Liver (tissue), 8 donors: ENCODE measurements at regions not wholly inside any gene's neighbourhood (a gene's known extent, or its start where the extent isn't known, plus 50 kb on each side); places are given as distances from the start of the nearest gene placed in this dataset.

ENCODE experiments used
- DNase-seq: peaks from one replicate; pipeline ENCODE4 v3.0.0-alpha.2; 2017; ENCODE audit warnings: low spot score
- H3K27ac ChIP-seq, 2 donors: one replicate each; pipeline ENCODE4 v1.7.0; 2013; ENCODE audit warnings: inconsistent platforms in 2 of 2, low read length in 2 of 2, control low read depth in 1 of 2, low read depth in 1 of 2, mild to moderate bottlenecking in 1 of 2
- H3K27me3 ChIP-seq, 4 donors: one replicate each; pipeline versions ENCODE4 v1.6.1 to v1.7.0; 2013; ENCODE audit warnings: low read length in 3 of 4, inconsistent platforms in 1 of 4, mild to moderate bottlenecking in 1 of 4, moderate library complexity in 1 of 4; ENCODE audit not compliant: control insufficient read depth in 4 of 4, insufficient read depth in 4 of 4
- H3K36me3 ChIP-seq, 4 donors: one replicate each; pipeline versions ENCODE4 v1.6.1 to v1.7.0; 2013; ENCODE audit warnings: low read length in 3 of 4, mild to moderate bottlenecking in 3 of 4, low read depth in 1 of 4, moderate library complexity in 1 of 4; ENCODE audit not compliant: control insufficient read depth in 4 of 4, insufficient read depth in 3 of 4
- H3K4me1 ChIP-seq, 4 donors: one replicate each; pipeline versions ENCODE4 v1.6.1 to v1.7.0; 2013; ENCODE audit warnings: low read length in 3 of 4, mild to moderate bottlenecking in 3 of 4, moderate library complexity in 1 of 4; ENCODE audit not compliant: control insufficient read depth in 4 of 4, insufficient read depth in 4 of 4
- H3K4me3 ChIP-seq, 3 donors: one replicate each; pipeline versions ENCODE4 v1.6.1 to v1.7.0; 2013; ENCODE audit warnings: low read length in 3 of 3, control low read depth in 1 of 3, low read depth in 1 of 3, mild to moderate bottlenecking in 1 of 3
- H3K9ac ChIP-seq, 2 donors: one replicate each; pipeline ENCODE4 v1.7.0; 2013; ENCODE audit warnings: low read length in 2 of 2, mild to moderate bottlenecking in 2 of 2, moderate library complexity in 2 of 2, control low read depth in 1 of 2, low read depth in 1 of 2
- H3K9me3 ChIP-seq, 4 donors: one replicate each; pipeline versions ENCODE4 v1.6.1 to v1.7.0; 2013; ENCODE audit warnings: low read length in 3 of 4; ENCODE audit not compliant: control insufficient read depth in 4 of 4
- EGR1 ChIP-seq, 2 donors: IDR thresholded peaks; 2 replicates each; pipeline ENCODE4 v1.6.1; 2016 to 2018; ENCODE audit warnings: antibody characterized with exemption in 2 of 2, low read depth in 2 of 2
- FOXA1 ChIP-seq: IDR thresholded peaks from 2 replicates; pipeline ENCODE4 v1.6.1; 2016; ENCODE audit warnings: antibody characterized with exemption
- FOXA2 ChIP-seq: IDR thresholded peaks from 2 replicates; pipeline ENCODE4 v1.6.1; 2016; ENCODE audit warnings: antibody characterized with exemption
- GABPA ChIP-seq, 2 donors: IDR thresholded peaks in 1 of 2; conservative IDR thresholded peaks in 1 of 2; 2 replicates each; pipeline ENCODE4 v1.6.1; 2016; ENCODE audit warnings: antibody characterized with exemption in 2 of 2, mild to moderate bottlenecking in 1 of 2, moderate library complexity in 1 of 2
- HNF4A ChIP-seq, 2 donors: conservative IDR thresholded peaks; 2 replicates each; pipeline ENCODE4 v1.6.1; 2016; ENCODE audit warnings: antibody characterized with exemption in 2 of 2, mild to moderate bottlenecking in 2 of 2
- JUND ChIP-seq, 2 donors: IDR thresholded peaks; 2 replicates each; pipeline ENCODE4 v1.6.1; 2016; ENCODE audit warnings: antibody characterized with exemption in 2 of 2
- NR2F2 ChIP-seq: IDR thresholded peaks from 2 replicates; pipeline ENCODE4 v1.6.1; 2016; ENCODE audit warnings: antibody characterized with exemption
- RAD21 ChIP-seq, 2 donors: IDR thresholded peaks; 2 replicates each; pipeline ENCODE4 v1.6.1; 2016; ENCODE audit warnings: antibody characterized with exemption in 2 of 2, mild to moderate bottlenecking in 2 of 2
- RXRA ChIP-seq, 2 donors: IDR thresholded peaks; 2 replicates each; pipeline ENCODE4 v1.6.1; 2017 to 2018; ENCODE audit warnings: antibody characterized with exemption in 2 of 2, mild to moderate bottlenecking in 1 of 2
- SP1 ChIP-seq: IDR thresholded peaks from 2 replicates; pipeline ENCODE4 v1.6.1; 2018; ENCODE audit warnings: antibody characterized with exemption, mild to moderate bottlenecking
- TAF1 ChIP-seq: conservative IDR thresholded peaks from 2 replicates; pipeline ENCODE4 v1.6.1; 2016; ENCODE audit warnings: antibody characterized with exemption, mild to moderate bottlenecking
- YY1 ChIP-seq: IDR thresholded peaks from 2 replicates; pipeline ENCODE4 v1.6.1; 2016; ENCODE audit warnings: antibody characterized with exemption, mild to moderate bottlenecking
- WGBS: extraction: QIAGEN DNeasy Blood & Tissue Kit; methylation state at CpG from one replicate; pipeline ENCODE4 v1.1.7; 2013; 5-methylcytosine and 5-hydroxymethylcytosine counted together
- TF ChIP-seq, protein P1 (sequence below): IDR thresholded peaks from 2 replicates; pipeline ENCODE4 v1.6.1; 2016; ENCODE audit warnings: antibody characterized with exemption
- TF ChIP-seq, protein P2 (sequence below): IDR thresholded peaks from 2 replicates; pipeline ENCODE4 v1.6.1; 2016; ENCODE audit warnings: antibody characterized with exemption
- TF ChIP-seq, protein P3 (sequence below): IDR thresholded peaks from 2 replicates; pipeline ENCODE4 v1.6.1; 2016; ENCODE audit warnings: antibody characterized with exemption
- TF ChIP-seq, protein P4 (sequence below): IDR thresholded peaks from 2 replicates; pipeline ENCODE4 v1.6.1; 2016; ENCODE audit warnings: antibody characterized with exemption, mild to moderate bottlenecking
- TF ChIP-seq, protein P5 (sequence below): fragments of 150-350 bp; IDR thresholded peaks from 2 replicates; pipeline ENCODE4 v1.5.1; 2017; ENCODE audit warnings: improper control_type of control experiment, low read depth, low read length; ENCODE audit not compliant: missing input control
- donor health status: healthy.
- donor health status: healthy.
- donor health status: healthy.
- donor health status: healthy.
- donor health status: healthy.

DNA sequence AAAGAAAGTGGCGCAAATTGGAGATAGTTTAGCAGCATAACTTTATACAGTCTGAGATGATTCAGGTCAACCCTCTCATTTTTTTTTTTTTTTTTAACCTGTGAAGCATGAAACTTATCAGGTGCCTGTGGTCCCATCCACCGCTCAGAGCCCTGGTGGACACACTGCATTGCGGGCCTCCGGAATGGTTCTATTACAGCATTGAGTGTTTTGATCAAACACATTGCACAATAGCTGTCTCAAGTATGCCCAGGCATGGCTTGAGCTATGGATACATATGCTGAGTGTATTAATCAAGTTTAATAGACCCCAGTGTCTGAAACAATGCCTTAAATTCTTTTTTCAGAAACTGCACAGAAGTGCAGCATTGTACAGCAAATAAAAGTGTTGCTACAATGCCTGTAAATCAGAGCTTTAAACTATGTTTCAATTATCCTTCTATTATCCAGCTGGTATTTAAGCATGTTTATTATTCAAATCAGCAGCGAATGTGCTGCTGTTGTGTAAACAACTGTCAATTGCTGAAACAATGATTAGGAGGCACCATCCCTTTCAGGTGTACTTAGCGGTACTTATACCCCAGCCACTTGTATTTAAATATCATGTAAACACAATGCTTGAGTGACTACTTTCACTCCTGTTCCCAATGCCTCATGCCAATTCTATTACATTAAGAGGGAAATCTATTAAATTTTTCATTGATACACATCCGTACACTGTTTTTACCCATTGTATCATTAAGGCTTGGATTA, 456.6 kb downstream of the RPS6KC1 start (continued):
- TF ChIP-seq, protein P1, sequence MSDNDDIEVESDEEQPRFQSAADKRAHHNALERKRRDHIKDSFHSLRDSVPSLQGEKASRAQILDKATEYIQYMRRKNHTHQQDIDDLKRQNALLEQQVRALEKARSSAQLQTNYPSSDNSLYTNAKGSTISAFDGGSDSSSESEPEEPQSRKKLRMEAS = no peak
- no peak for TF ChIP-seq SP1
- TF ChIP-seq FOXA1 = no peak
- TF ChIP-seq, protein P2, sequence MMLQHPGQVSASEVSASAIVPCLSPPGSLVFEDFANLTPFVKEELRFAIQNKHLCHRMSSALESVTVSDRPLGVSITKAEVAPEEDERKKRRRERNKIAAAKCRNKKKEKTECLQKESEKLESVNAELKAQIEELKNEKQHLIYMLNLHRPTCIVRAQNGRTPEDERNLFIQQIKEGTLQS = no peak

DNA sequence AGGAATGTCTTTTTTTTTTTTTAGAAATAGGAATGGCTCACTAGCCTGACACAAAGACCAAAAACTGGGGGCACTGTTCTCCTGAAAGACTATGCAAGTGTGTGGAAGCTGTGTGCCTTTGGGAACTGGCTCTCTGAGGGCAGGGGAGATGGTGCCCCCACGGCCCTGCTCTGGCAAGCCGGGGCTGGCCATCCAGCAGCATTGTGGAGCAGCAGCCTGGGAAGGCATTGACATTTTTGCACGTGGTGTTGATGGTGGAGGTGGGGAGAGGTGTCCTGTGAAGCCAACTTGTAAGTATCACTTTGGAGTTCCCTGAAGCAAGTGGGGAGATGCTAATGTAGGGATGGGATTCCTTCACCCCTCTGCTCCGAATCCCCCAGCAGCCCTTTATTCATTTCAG, 460.1 kb downstream of the RPS6KC1 start:
- Histone ChIP-seq H3K9me3 (no peaks in the 10 kb centered on the region), H3K4me3 (no peak overlapping the region), H3K27ac (no peak overlapping the region), H3K27me3 (peaks cover 0 to 3% (median 0%) of the 10 kb centered on the region in 4 donors), H3K36me3 (no peaks in the 10 kb centered on the region), H3K9ac (no peak overlapping the region), H3K4me1 (no peaks in the 10 kb centered on the region)
- DNase-seq = no peak
- TF ChIP-seq, protein P3, sequence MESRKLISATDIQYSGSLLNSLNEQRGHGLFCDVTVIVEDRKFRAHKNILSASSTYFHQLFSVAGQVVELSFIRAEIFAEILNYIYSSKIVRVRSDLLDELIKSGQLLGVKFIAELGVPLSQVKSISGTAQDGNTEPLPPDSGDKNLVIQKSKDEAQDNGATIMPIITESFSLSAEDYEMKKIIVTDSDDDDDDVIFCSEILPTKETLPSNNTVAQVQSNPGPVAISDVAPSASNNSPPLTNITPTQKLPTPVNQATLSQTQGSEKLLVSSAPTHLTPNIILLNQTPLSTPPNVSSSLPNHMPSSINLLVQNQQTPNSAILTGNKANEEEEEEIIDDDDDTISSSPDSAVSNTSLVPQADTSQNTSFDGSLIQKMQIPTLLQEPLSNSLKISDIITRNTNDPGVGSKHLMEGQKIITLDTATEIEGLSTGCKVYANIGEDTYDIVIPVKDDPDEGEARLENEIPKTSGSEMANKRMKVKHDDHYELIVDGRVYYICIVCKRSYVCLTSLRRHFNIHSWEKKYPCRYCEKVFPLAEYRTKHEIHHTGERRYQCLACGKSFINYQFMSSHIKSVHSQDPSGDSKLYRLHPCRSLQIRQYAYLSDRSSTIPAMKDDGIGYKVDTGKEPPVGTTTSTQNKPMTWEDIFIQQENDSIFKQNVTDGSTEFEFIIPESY = no peak
- no peak for TF ChIP-seq RXRA (IDR thresholded peaks at IDR 0.05)
- TF ChIP-seq, protein P2 = no peak
- TF ChIP-seq, protein P4, sequence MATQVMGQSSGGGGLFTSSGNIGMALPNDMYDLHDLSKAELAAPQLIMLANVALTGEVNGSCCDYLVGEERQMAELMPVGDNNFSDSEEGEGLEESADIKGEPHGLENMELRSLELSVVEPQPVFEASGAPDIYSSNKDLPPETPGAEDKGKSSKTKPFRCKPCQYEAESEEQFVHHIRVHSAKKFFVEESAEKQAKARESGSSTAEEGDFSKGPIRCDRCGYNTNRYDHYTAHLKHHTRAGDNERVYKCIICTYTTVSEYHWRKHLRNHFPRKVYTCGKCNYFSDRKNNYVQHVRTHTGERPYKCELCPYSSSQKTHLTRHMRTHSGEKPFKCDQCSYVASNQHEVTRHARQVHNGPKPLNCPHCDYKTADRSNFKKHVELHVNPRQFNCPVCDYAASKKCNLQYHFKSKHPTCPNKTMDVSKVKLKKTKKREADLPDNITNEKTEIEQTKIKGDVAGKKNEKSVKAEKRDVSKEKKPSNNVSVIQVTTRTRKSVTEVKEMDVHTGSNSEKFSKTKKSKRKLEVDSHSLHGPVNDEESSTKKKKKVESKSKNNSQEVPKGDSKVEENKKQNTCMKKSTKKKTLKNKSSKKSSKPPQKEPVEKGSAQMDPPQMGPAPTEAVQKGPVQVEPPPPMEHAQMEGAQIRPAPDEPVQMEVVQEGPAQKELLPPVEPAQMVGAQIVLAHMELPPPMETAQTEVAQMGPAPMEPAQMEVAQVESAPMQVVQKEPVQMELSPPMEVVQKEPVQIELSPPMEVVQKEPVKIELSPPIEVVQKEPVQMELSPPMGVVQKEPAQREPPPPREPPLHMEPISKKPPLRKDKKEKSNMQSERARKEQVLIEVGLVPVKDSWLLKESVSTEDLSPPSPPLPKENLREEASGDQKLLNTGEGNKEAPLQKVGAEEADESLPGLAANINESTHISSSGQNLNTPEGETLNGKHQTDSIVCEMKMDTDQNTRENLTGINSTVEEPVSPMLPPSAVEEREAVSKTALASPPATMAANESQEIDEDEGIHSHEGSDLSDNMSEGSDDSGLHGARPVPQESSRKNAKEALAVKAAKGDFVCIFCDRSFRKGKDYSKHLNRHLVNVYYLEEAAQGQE = no peak
- no peak for TF ChIP-seq GABPA (IDR thresholded peaks at IDR 0.05 in 1 of 2, conservative IDR thresholded peaks at IDR 0.05 in 1 of 2)
- TF ChIP-seq SP1 = no peak
- no peak for TF ChIP-seq EGR1 (IDR thresholded peaks at IDR 0.05; ENCODE audit: low read depth in 2 of 2)
- TF ChIP-seq, protein P5, sequence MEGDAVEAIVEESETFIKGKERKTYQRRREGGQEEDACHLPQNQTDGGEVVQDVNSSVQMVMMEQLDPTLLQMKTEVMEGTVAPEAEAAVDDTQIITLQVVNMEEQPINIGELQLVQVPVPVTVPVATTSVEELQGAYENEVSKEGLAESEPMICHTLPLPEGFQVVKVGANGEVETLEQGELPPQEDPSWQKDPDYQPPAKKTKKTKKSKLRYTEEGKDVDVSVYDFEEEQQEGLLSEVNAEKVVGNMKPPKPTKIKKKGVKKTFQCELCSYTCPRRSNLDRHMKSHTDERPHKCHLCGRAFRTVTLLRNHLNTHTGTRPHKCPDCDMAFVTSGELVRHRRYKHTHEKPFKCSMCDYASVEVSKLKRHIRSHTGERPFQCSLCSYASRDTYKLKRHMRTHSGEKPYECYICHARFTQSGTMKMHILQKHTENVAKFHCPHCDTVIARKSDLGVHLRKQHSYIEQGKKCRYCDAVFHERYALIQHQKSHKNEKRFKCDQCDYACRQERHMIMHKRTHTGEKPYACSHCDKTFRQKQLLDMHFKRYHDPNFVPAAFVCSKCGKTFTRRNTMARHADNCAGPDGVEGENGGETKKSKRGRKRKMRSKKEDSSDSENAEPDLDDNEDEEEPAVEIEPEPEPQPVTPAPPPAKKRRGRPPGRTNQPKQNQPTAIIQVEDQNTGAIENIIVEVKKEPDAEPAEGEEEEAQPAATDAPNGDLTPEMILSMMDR = no peak
- TF ChIP-seq, protein P1 = no peak
- TF ChIP-seq NR2F2 = no peak
- TF ChIP-seq FOXA2 = no peak
- no peak for TF ChIP-seq YY1
- no peak for TF ChIP-seq TAF1
- TF ChIP-seq FOXA1 = no peak
- no peak for TF ChIP-seq JUND (IDR thresholded peaks at IDR 0.05)
- TF ChIP-seq RAD21 (IDR thresholded peaks at IDR 0.05) = no peak
- TF ChIP-seq HNF4A (conservative IDR thresholded peaks at IDR 0.05) = no peak
- 64% methylated on average over 4 of the region's 4 CpGs for WGBS
